ENCODE measurements at regions not wholly inside any gene's neighbourhood (a gene's known extent, or its start where the extent isn't known, plus 50 kb on each side); places are given as distances from the start of the nearest gene placed in this dataset.

DNA sequence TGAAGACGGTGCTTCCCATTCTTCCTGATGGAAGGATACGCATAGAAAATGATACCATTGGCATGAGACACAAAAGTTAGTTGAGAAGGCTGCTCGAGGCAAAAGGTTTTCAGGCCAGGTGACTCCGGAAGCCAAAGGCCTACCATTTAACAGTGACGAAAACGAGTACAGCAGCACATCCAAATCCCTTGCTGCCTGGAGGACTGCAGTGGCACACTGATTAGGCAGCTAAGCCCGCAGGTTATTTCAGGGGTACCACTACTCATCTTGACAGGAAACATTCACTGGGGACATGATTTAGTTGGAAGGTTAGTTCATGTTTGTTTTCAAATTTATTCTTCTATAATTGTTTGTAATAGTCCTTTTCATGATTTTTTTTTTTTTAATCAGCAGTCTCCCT, 59.9 kb upstream of the BCHE start:
- H3K27me3 ChIP-seq (replicated peaks; ENCODE audit: control insufficient read depth, insufficient read depth, low read length) = no peaks in the 10 kb centered on the region
- no peak for DNase-seq (ENCODE audit: low read depth)
- H3K36me3 ChIP-seq (ENCODE audit: control insufficient read depth, insufficient read depth, low read length, severe bottlenecking) = no peaks in the 10 kb centered on the region
- no peak overlapping the region for H3K4me3 ChIP-seq (ENCODE audit: low read length)
- H3K9ac ChIP-seq (ENCODE audit: low read length) = no peak overlapping the region
- no peaks in the 10 kb centered on the region for H3K4me1 ChIP-seq (ENCODE audit: control insufficient read depth, insufficient read depth, low read length)
- no peaks in the 10 kb centered on the region for H3K9me3 ChIP-seq (ENCODE audit: control insufficient read depth, low read length)

DNA sequence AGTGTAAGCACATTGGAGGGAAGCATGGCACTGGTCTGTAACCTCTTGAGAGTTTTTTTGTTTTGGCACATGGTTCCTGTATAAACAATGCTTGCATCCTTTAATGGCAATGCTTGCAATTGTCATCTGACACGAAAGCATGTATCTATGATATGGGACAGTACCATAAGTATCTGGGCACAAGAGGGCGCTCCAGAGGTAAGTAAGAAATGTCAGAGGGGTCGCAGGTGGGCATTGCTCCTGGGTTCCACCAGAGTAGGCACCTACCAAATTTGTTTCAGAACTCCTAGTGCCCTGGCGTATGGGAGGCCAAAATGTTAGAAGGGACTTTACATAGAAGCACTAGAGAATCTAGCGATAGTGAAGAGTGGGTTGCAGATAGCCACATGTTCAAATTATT, 58.7 kb upstream of the BCHE start:
- no peak for DNase-seq (ENCODE audit: low read depth)
- H3K36me3 ChIP-seq (ENCODE audit: control insufficient read depth, insufficient read depth, low read length, severe bottlenecking) = no peaks in the 10 kb centered on the region
- no peak overlapping the region for H3K9ac ChIP-seq (ENCODE audit: low read length)
- H3K4me3 ChIP-seq (ENCODE audit: low read length) = no peak overlapping the region
- H3K27me3 ChIP-seq (replicated peaks; ENCODE audit: control insufficient read depth, insufficient read depth, low read length) = no peaks in the 10 kb centered on the region
- no peaks in the 10 kb centered on the region for H3K4me1 ChIP-seq (ENCODE audit: control insufficient read depth, insufficient read depth, low read length)
- no peaks in the 10 kb centered on the region for H3K9me3 ChIP-seq (ENCODE audit: control insufficient read depth, low read length)

DNA sequence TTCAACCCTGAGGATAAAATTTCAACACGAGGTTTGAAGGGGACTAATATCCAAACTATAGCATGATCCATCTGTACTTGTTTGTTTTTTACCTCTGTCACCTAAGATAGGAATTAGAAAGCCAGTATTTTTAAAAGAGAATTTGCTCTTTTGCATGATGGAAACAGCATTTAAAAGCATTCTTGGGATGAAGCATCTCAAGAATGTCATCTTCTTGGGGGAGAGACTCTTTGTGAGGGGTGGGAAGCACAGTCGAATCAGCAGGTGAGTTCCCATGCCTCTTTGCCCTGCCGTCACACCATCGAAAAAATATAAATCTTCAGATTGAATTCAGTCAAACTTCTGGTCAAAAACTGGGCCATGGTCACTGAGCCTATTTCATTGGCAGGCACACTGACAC, 55.3 kb upstream of the BCHE start:
- no peaks in the 10 kb centered on the region for H3K4me1 ChIP-seq (ENCODE audit: control insufficient read depth, insufficient read depth, low read length)
- H3K9me3 ChIP-seq (ENCODE audit: control insufficient read depth, low read length) = no peaks in the 10 kb centered on the region
- no peak overlapping the region for H3K9ac ChIP-seq (ENCODE audit: low read length)
- DNase-seq (ENCODE audit: low read depth) = no peak
- H3K27me3 ChIP-seq (replicated peaks; ENCODE audit: control insufficient read depth, insufficient read depth, low read length) = no peaks in the 10 kb centered on the region
- no peaks in the 10 kb centered on the region for H3K36me3 ChIP-seq (ENCODE audit: control insufficient read depth, insufficient read depth, low read length, severe bottlenecking)
- H3K4me3 ChIP-seq (ENCODE audit: low read length) = no peak overlapping the region
